ENCODE measurements at regions not wholly inside any gene's neighbourhood (a gene's known extent, or its start where the extent isn't known, plus 50 kb on each side); places are given as distances from the start of the nearest gene placed in this dataset.

DNA sequence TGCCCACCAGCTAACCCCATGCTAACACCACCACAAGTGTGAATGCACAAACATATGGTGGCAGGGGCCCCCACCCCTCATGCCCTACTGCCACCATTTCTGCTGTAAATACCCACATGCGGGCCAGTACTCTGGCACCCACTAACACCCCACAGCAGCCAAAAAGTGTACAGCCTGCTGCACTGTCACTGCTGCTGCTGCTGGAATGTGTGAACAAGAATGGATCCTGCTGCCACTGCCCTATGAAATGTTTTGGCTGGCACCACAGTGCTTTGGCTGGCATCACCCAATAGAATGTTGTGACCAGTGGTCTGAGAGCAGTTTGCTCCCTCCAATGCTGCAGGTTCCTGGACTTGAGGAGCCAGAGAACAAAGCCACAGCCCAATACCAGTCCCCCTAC lies 606.6 kb upstream of the SORCS1 start:
- Histone ChIP-seq H3K4me3 (no peak overlapping the region), H3K27ac (no peak overlapping the region)
- no peak for TF ChIP-seq CTCF (IDR thresholded peaks at IDR 0.05)
- no peak for DNase-seq (ENCODE audit: low spot score)

DNA sequence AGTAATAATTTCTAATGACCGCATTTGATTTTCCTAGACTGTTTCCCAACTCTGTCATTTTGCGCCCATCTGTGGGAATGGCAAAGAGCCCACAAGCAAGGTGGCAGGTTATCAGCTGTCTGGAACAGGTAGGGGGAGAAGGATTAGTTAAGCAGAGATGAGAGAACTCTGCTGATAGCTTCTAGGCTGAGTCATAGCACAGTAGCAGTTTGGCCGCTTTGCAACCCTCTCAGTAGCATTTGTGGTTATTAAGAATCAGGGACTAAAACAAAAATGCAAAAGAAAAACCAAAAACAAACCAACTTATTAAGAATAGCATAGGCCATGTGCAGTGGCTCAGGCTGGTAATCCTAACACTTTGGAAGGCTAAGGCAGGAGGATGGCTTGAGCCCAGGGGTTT lies 602.7 kb upstream of the SORCS1 start:
- no peak overlapping the region for H3K27ac ChIP-seq
- no peak overlapping the region for H3K4me3 ChIP-seq
- DNase-seq (ENCODE audit: low spot score) = no peak
- no peak for TF ChIP-seq CTCF (IDR thresholded peaks at IDR 0.05)

DNA sequence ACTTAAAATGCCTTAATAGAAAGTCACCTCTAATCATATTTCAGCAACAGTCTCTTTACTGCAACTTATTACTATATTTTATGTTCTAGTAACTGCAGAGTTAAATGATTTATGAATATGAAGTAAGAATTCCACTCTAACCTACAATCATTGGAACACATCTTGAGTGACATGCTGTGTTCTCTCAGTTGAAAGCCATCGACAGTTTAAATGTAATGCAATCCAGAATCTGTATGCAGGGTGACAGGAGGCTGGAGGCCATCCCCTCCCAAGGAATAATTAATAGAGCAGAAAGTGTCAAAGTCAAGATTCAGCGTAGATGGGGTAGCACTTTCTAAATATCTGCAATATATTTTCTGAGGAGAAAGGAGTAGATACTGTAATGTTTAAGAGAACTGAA lies 590.3 kb upstream of the SORCS1 start:
- TF ChIP-seq CTCF (IDR thresholded peaks at IDR 0.05) = no peak
- H3K27ac ChIP-seq = no peak overlapping the region
- no peak overlapping the region for H3K4me3 ChIP-seq
- no peak for DNase-seq (ENCODE audit: low spot score)

DNA sequence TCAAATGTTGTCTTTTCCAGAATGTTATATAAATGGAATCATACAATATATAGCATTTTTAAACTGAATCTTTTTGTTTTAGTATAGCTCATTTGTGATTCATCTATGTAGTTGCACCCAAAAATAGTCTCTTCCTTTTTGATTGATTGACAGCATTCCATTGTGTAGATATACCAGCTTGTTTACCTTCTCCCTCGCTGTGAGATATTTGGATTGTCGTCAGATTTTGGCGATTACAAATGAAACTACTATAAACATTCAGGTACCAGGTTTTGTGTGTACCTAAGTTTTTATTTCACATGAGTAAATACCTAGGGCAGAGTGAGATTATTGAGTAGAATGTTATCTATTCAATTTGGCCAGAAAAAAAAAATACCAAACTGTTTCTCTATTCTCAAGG lies 584.7 kb upstream of the SORCS1 start:
- no peak for TF ChIP-seq CTCF (IDR thresholded peaks at IDR 0.05)
- no peak for DNase-seq (ENCODE audit: low spot score)
- no peak overlapping the region for H3K27ac ChIP-seq
- H3K4me3 ChIP-seq = no peak overlapping the region

- Histone ChIP-seq H3K27ac (no peak overlapping the region), H3K4me3 (no peak overlapping the region)
- DNase-seq (ENCODE audit: low spot score) = no peak
- no peak for TF ChIP-seq CTCF (IDR thresholded peaks at IDR 0.05)
Measured at GRCh38 chr10:107747851-107748250, 583.3 kb upstream of the SORCS1 start.

- DNase-seq (ENCODE audit: low spot score) = no peak
- no peak overlapping the region for H3K4me3 ChIP-seq
- H3K27ac ChIP-seq = no peak overlapping the region
- no peak for TF ChIP-seq CTCF (IDR thresholded peaks at IDR 0.05)
Measured at GRCh38 chr10:107741971-107742370, 577.5 kb upstream of the SORCS1 start.

- no peak overlapping the region for H3K27ac ChIP-seq
- no peak overlapping the region for H3K4me3 ChIP-seq
- no peak for TF ChIP-seq CTCF (IDR thresholded peaks at IDR 0.05)
- no peak for DNase-seq (ENCODE audit: low spot score)
Measured at GRCh38 chr10:107740962-107741690, 576.6 kb upstream of the SORCS1 start.
